NCI-H1105 (cell line): ENCODE measurements at regions not wholly inside any gene's neighbourhood (a gene's known extent, or its start where the extent isn't known, plus 50 kb on each side); places are given as distances from the start of the nearest gene placed in this dataset.

Source experiments
- DNase-seq: peaks from one replicate; lab custom pipeline; 2025; lab: John Stamatoyannopoulos, UW

GRCh38 chr18:78566720-78567119, 412.9 kb upstream of the SALL3 start:
- DNase-seq, result no peak

GRCh38 chr18:78571063-78571785, 408.4 kb upstream of the SALL3 start:
- no peak for DNase-seq

- DNase-seq, result no peak
Observed at GRCh38 chr18:78571831-78572347, 407.7 kb upstream of the SALL3 start.

GRCh38 chr18:78573773-78574172, 405.8 kb upstream of the SALL3 start:
- no peak for DNase-seq

GRCh38 chr18:78576967-78577366, 402.7 kb upstream of the SALL3 start:
- no peak for DNase-seq

GRCh38 chr18:78579449-78579848, 400.2 kb upstream of the SALL3 start:
- no peak for DNase-seq

- DNase-seq, result no peak
Observed at GRCh38 chr18:78579854-78580577, 399.6 kb upstream of the SALL3 start.

- no peak for DNase-seq
Observed at GRCh38 chr18:78580835-78581339, 398.7 kb upstream of the SALL3 start.

- no peak for DNase-seq
Observed at GRCh38 chr18:78582181-78582709, 397.4 kb upstream of the SALL3 start.

- DNase-seq, result no peak
Observed at GRCh38 chr18:78582898-78583738, 396.5 kb upstream of the SALL3 start.

GRCh38 chr18:78583739-78584458, 395.7 kb upstream of the SALL3 start:
- DNase-seq, result no peak

- DNase-seq, result no peak
Observed at GRCh38 chr18:78584459-78585022, 395.1 kb upstream of the SALL3 start.

GRCh38 chr18:78586586-78586985, 393.0 kb upstream of the SALL3 start:
- no peak for DNase-seq

GRCh38 chr18:78587096-78587495, 392.5 kb upstream of the SALL3 start:
- no peak for DNase-seq

- DNase-seq, result no peak
Observed at GRCh38 chr18:78587626-78588600, 391.7 kb upstream of the SALL3 start.

- no peak for DNase-seq
Observed at GRCh38 chr18:78589916-78590437, 389.6 kb upstream of the SALL3 start.

- no peak for DNase-seq
Observed at GRCh38 chr18:78595453-78595852, 384.2 kb upstream of the SALL3 start.

GRCh38 chr18:78595924-78596573, 383.6 kb upstream of the SALL3 start:
- no peak for DNase-seq

- no peak for DNase-seq
Observed at GRCh38 chr18:78596794-78597345, 382.7 kb upstream of the SALL3 start.
